HG03139 (cell line): ENCODE measurements at regions not wholly inside any gene's neighbourhood (a gene's known extent, or its start where the extent isn't known, plus 50 kb on each side); places are given as distances from the start of the nearest gene placed in this dataset.

Experiments
- ATAC-seq: cut with Tn5 transposase; IDR thresholded peaks from one replicate; pipeline ENCODE4 v1.9.1; 2021; ENCODE audit not compliant: unreplicated experiment

- no peak for ATAC-seq
Measured at GRCh38 chr14:101236496-101237251, 324.6 kb upstream of the DIO3 start.

DNA sequence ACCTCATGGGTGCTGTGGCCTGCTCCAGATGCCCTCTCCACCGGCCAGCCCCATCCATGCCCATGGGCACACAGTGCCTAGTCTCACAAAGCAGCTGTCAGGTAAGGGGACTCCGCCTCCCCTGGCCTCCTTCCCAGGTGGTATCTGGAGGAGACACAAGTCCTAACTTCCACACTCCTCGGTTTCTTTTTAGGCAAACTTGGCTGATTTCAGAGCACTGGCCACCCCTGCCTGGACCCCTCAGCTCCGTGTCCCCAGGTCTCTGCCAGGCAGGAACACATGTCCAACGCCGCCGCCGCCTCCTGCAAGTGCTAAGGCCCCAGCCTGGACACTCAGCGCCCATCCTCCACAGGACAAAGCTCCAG, 324.1 kb upstream of the DIO3 start:
- ATAC-seq = no peak

DNA sequence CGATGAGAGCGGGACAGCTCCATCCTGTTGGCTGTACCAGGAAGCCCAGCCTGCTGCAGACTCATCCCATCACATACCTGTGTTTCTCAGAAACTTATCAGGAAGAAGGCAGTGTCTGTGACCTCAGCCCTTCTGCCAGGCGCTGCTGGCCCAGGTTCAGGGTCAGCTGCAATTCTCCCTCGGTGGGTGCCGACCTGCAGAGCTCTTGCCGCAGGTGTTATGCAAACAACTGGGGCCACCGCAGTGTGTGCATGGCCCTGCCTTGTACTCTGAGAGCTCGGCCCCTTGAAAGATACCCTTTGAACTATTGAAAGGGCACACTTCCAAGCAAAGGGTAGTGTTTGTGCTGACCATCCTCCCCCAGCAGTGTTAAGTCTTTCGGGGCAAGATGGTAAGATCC, 322.2 kb upstream of the DIO3 start:
- no peak for ATAC-seq

DNA sequence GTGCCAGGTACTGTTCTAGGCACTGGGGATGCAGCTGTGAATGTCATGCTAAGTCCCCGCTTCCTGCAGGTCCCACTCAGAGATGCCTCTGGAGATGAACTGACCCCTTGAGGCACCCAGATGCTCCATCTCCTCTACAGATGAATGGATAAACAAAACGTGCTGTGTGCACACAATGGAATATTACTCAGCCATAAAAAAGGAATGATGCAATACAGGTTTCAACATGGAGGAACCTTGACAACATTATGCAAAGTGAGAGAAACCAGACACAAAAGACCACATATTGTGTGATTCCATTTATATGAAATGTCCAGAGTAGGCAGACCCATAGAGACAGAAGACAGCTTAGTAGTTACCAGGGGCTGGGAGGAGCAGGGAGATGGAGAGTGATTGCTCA, 320.1 kb upstream of the DIO3 start:
- no peak for ATAC-seq

GRCh38 chr14:101241807-101242278, 319.5 kb upstream of the DIO3 start:
- ATAC-seq = no peak

DNA sequence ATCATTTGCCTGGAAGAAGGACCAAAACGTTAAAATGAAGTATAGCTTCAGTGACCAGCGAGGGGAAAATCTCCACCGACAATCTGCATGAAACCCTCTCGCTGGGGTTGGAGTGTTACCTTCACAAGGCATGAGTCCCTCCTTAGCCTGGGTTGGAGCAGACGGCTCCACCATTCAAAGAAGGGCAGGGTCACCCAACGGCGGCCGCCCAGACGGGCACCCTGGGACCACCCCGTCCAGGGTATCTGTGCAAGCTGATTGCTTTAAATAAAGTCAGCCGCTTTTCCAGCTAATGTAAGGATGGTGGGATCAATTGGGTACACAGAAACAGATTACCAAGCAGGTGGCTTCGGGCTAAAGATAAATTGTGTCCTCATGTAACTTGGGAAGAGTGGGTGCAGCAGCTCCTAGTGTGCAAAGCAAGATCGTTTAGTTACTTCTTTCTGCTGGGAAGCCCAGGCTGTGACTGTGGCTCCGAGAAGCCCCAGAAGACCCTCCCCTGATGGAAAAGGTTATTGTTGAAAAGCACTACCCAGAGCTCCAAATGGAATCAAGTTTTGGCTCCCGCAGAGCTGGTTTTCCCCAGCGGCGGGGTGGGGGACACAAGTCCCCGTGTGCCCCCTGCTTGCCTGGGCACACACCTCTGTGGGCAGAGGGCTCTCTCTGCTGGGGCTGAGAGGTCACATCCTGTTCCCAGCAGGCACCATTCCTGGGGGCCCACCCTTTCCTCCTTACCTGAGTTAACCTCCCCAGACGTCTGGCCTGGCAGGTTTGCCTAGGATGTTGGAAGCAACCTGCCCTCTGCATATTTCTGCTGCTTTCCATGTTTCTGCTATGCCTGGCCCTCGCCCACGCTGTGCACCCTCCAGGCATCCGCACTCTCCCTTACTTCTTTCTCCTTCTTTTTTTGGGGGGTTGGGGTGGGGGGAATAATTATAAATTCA, 318.6 kb upstream of the DIO3 start:
- no peak for ATAC-seq

DNA sequence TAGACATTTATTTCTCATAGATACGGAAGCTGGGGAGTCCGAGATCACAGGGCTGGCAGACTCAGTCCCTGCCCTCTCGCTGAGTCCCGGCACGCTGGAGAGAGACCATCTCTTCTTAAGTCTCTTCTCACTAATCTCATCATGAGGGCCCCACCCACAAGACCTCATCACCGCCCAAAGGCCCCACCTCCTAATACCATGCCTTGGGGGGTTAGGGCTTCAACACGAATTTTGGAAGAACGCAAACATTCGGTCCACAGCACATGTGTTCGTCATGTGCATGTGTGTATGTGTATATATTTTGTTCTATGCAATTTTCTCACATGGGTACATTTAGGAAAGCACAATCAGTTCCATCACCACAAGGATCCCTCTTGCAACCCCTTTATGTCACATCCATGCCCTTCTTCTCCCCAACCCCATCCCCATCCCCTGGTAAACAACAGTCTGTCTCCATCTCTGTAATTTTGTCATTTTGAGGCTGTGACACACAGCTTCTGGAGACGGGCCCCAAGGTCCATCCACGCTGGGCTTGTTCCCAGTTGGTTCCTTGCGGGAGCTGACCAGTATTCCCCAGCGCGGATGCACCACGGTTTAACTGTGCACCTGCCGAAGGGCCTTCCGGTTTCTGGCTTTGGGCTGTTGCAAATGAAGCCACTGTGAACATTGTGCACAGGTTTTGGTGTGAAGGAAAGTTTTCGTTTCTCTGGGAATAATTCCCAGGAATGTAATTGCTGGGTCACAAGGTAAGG, 317.5 kb upstream of the DIO3 start:
- no peak for ATAC-seq

- no peak for ATAC-seq
Measured at GRCh38 chr14:101246894-101247841, 314.1 kb upstream of the DIO3 start.

DNA sequence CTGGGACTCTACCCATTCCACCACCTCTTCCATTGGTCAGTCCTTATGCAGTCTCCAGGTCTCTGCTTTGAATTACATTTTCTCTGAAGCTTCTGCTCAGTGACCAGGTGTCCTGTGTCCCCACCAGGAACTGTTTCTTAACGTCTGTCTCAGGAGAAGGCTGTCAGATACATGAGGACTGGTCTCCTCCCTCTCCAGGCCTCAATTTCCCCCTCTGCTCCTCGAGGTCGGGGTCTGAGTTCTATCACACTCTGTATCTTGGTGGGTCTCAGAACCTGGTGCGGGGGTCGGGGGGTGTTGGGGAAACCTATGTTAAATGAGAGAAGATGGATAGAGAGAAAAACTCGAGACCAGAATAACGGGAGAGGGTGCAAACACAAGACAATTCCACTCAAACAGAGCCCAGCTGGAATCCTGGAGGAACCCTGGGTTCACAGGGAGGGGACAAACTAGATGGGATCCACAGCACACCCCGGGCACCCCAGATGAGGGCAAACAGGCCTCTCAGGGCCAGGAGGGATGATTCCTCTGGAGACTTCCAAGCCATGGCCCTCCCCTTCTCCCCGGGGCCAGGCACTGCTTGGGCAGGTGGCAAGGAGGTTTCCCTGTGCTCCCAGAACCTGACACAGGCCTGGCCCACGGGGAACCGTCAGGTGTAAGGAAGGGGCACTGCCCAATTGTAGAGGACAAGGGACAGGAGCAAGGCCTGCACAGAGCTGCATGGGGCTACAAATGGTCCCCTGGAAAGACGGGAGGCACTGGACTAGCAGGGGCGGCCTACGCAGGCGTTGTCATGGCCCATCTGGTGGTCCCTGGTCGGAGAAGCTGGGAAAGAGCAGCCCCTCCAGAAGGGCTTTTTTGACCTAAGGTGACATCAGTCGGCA, 313.2 kb upstream of the DIO3 start:
- no peak for ATAC-seq

DNA sequence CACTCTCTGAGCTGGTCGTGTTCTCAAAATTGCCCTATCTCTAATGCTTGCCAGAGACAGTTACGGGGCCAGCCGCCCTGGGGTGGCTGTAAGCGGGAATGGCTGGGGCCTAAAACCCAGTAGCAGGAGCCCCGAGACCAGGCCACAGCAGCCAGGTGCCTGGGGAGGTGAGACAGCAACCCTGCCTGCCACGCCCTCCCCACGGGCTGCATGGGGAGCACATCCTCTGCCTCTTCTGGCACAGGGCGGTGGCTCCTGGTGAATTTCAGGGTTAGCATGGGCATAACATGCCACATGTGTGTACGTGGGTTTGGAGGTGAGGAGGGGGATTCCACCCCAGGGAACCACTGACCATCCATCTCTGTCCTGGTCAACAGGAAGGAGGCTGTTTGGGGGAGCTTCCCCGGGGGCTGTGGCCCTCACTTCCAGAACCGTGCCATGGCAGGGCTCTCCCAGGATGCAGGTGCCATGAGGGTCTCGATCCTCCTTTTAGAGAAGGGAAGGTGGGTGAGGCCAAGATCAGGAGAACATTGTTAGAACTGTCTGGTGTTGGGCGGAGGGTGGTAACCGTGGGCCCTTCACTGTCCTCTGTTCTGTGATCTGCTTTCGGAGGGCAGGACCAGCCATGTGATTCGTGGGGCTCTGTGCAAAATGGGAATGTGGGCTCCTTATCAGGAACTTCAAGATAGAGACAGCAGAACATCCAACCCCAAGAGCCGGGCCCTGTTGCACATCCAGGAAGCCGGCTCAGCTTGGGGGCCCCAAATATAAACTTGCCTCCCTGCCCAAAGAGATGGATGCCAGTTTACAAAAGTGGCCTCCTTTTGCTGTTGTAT, 312.2 kb upstream of the DIO3 start:
- no peak for ATAC-seq

- no peak for ATAC-seq
Measured at GRCh38 chr14:101249676-101250036, 311.6 kb upstream of the DIO3 start.

DNA sequence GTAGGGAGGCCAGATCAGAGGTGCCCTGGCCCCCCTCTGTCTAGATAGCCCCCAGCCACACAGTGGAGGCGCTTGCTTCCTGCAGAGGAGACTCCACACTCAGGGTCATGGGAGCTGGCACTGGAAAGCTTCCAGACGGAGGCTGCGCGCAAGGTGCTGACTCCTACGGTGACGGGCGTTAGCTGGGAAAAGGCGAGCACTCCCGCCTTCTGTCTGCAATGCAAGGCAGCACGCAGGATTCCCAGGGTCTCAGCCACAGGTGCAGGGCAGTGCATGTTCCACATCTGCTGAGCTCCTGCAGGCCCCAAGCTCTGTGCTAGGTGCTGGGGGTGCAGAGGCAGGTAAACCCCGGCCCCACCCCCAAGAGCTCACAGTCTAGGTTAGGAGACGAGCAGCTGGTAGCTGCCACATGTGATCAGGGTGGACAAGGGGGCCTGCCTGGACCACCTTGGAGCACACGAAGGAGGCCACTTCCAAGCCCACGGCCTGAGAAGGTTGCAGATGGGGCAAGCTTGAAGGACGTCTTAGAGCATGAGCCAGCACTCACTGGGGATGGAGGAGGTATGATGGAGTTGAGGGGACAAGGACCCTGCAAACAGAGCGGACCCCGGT, 310.9 kb upstream of the DIO3 start:
- no peak for ATAC-seq

DNA sequence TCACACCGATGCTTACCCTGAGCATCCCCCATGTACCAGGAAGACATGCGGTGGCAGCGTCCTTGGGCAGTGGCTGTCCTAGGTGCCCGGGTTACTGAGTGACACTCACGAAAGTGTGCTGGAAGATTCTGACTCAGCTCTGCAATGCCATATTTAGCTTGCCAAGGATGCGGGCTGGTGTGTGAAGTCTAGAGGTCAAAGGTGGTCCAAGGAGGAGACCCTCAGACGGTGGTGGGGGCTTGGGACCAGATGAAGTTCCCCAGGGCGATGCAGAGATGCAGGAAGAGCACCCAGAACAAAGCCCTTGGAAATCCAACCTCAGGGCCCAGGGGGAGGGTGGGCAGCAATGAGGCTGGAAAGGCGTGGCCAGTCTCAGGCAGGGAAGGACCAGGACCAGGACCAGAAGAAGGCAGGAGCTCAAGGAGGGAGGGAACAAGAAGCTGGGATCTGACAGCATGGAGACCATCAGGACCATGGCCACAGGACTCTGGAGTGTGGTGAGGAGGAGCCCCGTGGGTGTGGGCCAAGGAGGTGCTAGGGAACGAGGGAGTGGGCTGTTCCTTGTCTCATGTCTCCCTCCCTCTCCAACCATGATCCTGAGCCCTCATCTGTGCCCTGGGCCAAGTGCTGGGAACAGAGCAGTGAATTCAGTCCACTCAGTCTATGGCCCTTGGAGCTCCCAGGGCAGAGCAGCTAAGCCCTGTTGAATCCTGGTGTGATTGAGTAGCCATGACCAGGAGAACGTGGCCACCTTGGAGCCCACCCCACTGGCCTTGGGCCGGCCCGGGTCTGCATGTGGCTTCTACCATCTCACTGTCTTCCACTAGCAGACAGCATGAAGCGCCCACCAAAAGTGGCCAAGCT, 310.1 kb upstream of the DIO3 start:
- ATAC-seq = no peak

DNA sequence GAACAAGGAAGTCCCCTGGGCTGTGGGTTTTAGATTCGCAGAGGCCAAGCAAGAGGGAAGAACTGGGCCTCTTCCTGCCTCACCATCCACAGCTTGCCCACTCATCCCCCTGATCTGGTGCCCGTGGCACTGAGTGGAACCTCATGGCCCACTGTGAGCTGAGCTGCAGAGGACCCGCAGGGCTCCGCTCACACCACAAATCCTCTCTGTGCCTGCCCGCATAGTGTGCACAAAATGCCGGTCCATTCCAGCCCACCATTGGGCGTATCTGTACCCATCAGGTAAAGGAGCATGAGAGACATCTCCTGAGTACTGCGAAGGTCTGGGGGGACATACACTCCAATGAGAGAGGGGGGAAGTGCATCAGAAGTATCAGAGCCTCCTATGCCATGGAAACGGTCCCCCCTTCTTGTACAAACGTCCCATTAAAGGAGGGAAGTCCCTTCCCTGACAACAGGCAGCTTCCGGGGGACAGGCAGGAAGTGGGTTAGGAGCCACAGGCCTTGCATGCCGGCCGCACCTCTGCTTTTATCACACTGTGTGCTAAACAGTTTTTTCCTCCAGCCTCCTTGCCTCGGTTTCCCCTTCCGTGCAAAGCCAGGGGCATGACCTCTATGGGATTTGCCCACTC, 309.4 kb upstream of the DIO3 start:
- no peak for ATAC-seq

- ATAC-seq = no peak
Measured at GRCh38 chr14:101252443-101253214, 308.7 kb upstream of the DIO3 start.

DNA sequence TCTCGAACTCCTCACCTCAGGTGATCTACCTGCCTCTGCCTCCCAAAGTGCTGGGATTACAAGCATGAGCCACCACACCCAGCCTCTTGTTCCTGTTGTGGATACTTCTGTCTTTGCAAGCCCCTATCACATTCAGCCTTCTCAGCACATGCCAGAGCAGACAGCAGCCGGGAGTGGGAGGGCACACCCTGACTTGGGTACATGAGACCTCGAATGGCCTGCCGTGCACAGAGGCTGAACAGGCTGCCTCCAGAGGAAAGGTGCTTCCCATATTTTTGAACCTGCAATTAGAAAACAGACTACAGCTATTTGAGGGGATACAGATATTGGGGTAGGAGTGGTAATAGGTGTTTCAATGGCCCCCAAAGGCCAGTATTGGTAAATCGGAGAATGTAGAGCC, 307.3 kb upstream of the DIO3 start:
- no peak for ATAC-seq
